H1 (cell line): ENCODE measurements at regions not wholly inside any gene's neighbourhood (a gene's known extent, or its start where the extent isn't known, plus 50 kb on each side); places are given as distances from the start of the nearest gene placed in this dataset.

Experiments
- CTCF ChIA-PET: fragments of 300-600 bp; sonication (Branson Sonifier 250); formaldehyde crosslinking; loops from one replicate; lab custom pipeline; 2021; ENCODE audit not compliant: partially characterized antibody; lab: Charles Lee
- POLR2A ChIA-PET: fragments of 300-600 bp; sonication (Branson Sonifier 250); formaldehyde crosslinking; loops from one replicate; lab custom pipeline; 2021; ENCODE audit warnings: inconsistent platforms; ENCODE audit not compliant: partially characterized antibody; lab: Charles Lee
- DNase-seq, 2 experiments: peaks; one replicate each; pipeline versions ENCODE4 v3.0.0 to v3.0.0-alpha.2; 2010 to 2022; ENCODE audit warnings: low spot score in 2 of 2, low read depth in 1 of 2, mixed read lengths in 1 of 2
- FAIRE-seq: peaks from 2 replicates; lab custom pipeline; 2011; peaks lifted over from hg19 to GRCh38; lab: Jason Lieb, UNC
- H2AFZ ChIP-seq: 2 replicates; pipeline ENCODE4 v1.8.1; 2012; ENCODE audit warnings: low read length, inconsistent platforms
- H2AK5ac ChIP-seq: 2 replicates; pipeline ENCODE4 v1.6.1; 2013; ENCODE audit warnings: low read depth, low read length
- H2BK120ac ChIP-seq: replicated peaks from 2 replicates; pipeline ENCODE3; 2013; ENCODE audit warnings: low read depth, low read length, inconsistent platforms
- H2BK12ac ChIP-seq: 2 replicates; pipeline ENCODE4 v1.6.1; 2013; ENCODE audit warnings: low read depth, low read length
- H2BK15ac ChIP-seq: 2 replicates; pipeline ENCODE4 v1.6.1; 2013; ENCODE audit warnings: low read length
- H2BK20ac ChIP-seq: 2 replicates; pipeline ENCODE4 v1.6.1; 2013; ENCODE audit warnings: low read length
- H2BK5ac ChIP-seq: 2 replicates; pipeline ENCODE4 v1.6.1; 2013; ENCODE audit warnings: low read depth, low read length
- H3K14ac ChIP-seq: 2 replicates; pipeline ENCODE4 v1.6.1; 2013; ENCODE audit warnings: inconsistent platforms; ENCODE audit not compliant: insufficient read length
- H3K18ac ChIP-seq: 2 replicates; pipeline ENCODE4 v1.6.1; 2013; ENCODE audit warnings: low read length; ENCODE audit errors: extremely low read depth
- H3K23ac ChIP-seq: 2 replicates; pipeline ENCODE4 v1.6.1; 2013; ENCODE audit warnings: inconsistent platforms; ENCODE audit not compliant: insufficient read length
- H3K23me2 ChIP-seq: 2 replicates; pipeline ENCODE4 v1.6.1; 2013; ENCODE audit warnings: low read depth, low read length
- H3K27ac ChIP-seq: 2 replicates; pipeline ENCODE4 v1.6.1; 2011; ENCODE audit warnings: low read depth, low read length, inconsistent platforms
- H3K27me3 ChIP-seq, 4 experiments: replicated peaks in 1 of 4; 1 replicate in 1 of 4; 2 replicates in 3 of 4; pipeline versions ENCODE4 v1.6.1 to v1.8.1; 2011 to 2013; ENCODE audit warnings: low read length in 3 of 4, mild to moderate bottlenecking in 3 of 4, inconsistent platforms in 2 of 4, mixed read lengths in 2 of 4, moderate library complexity in 1 of 4; ENCODE audit not compliant: control insufficient read depth in 3 of 4, insufficient read depth in 3 of 4; ENCODE audit errors: extremely low read depth in 1 of 4
- H3K36me3 ChIP-seq, 4 experiments: 2 replicates each; pipeline versions ENCODE4 v1.6.1 to v1.8.1; 2011 to 2013; ENCODE audit warnings: mild to moderate bottlenecking in 4 of 4, low read length in 3 of 4, moderate library complexity in 2 of 4, control low read depth in 1 of 4, inconsistent platforms in 1 of 4; ENCODE audit not compliant: insufficient read depth in 4 of 4, control insufficient read depth in 2 of 4
- H3K4ac ChIP-seq: replicated peaks from 2 replicates; pipeline ENCODE3; 2013; ENCODE audit warnings: low read length, low read depth, mixed read lengths, inconsistent platforms; ENCODE audit not compliant: insufficient read length
- H3K4me1 ChIP-seq, 4 experiments: replicated peaks in 1 of 4; 1 replicate in 1 of 4; 2 replicates in 3 of 4; pipeline versions ENCODE4 v1.6.1 to v1.8.1; 2011 to 2013; ENCODE audit warnings: low read length in 3 of 4, inconsistent platforms in 2 of 4, mixed read lengths in 1 of 4; ENCODE audit not compliant: insufficient read depth in 4 of 4, control insufficient read depth in 3 of 4
- H3K4me2 ChIP-seq, 2 experiments: 2 replicates each; pipeline versions ENCODE4 v1.6.1 to v1.8.1; 2011 to 2013; ENCODE audit warnings: low read depth in 2 of 2, low read length in 2 of 2, control low read depth in 1 of 2, inconsistent platforms in 1 of 2, mild to moderate bottlenecking in 1 of 2; ENCODE audit not compliant: insufficient read depth in 1 of 2
- H3K4me3 ChIP-seq, 4 experiments: fragments of 200-600, 300-600 bp in 1 of 4; sonication (generic), shearing (Covaris generic), sonication (Bioruptor Twin) in 1 of 4; 2 replicates each; pipeline versions ENCODE4 v1.5.1 to v1.8.1; 2011 to 2016; ENCODE audit warnings: low read length in 4 of 4, low read depth in 3 of 4, control low read depth in 2 of 4, inconsistent platforms in 2 of 4, mild to moderate bottlenecking in 2 of 4, mixed read lengths in 1 of 4, moderate library complexity in 1 of 4; ENCODE audit not compliant: insufficient read depth in 2 of 4; ENCODE audit errors: extremely low read depth in 1 of 4
- H3K56ac ChIP-seq: replicated peaks from 2 replicates; pipeline ENCODE3; 2013; ENCODE audit warnings: low read depth, mild to moderate bottlenecking, mixed read lengths, low read length, inconsistent platforms; ENCODE audit not compliant: insufficient read length
- H3K79me1 ChIP-seq: 2 replicates; pipeline ENCODE4 v1.6.1; 2013; ENCODE audit warnings: low read depth, low read length, control low read depth
- H3K79me2 ChIP-seq, 2 experiments: 2 replicates each; pipeline versions ENCODE4 v1.6.1 to v1.8.1; 2012 to 2013; ENCODE audit warnings: low read length in 2 of 2, mild to moderate bottlenecking in 2 of 2, inconsistent platforms in 1 of 2; ENCODE audit not compliant: insufficient read depth in 2 of 2, control insufficient read depth in 1 of 2
- H3K9ac ChIP-seq, 4 experiments: replicated peaks in 1 of 4; 1 replicate in 1 of 4; 2 replicates in 3 of 4; pipeline versions ENCODE4 v1.6.1 to v1.8.1; 2011 to 2013; ENCODE audit warnings: low read depth in 3 of 4, low read length in 3 of 4, control low read depth in 2 of 4, mild to moderate bottlenecking in 2 of 4, moderate library complexity in 2 of 4, inconsistent platforms in 1 of 4; ENCODE audit errors: extremely low read depth in 1 of 4
- H3K9me3 ChIP-seq, 2 experiments: 2 replicates each; pipeline versions ENCODE4 v1.6.1 to v1.8.1; 2012 to 2013; ENCODE audit warnings: mild to moderate bottlenecking in 2 of 2, moderate library complexity in 2 of 2, control low read depth in 1 of 2, inconsistent platforms in 1 of 2, low read depth in 1 of 2, low read length in 1 of 2, mixed read lengths in 1 of 2; ENCODE audit not compliant: insufficient read depth in 2 of 2
- H4K20me1 ChIP-seq, 2 experiments: replicated peaks in 1 of 2; 2 replicates each; pipeline versions ENCODE3 to v1.8.1; 2011 to 2013; ENCODE audit warnings: inconsistent platforms in 2 of 2, low read length in 2 of 2, mild to moderate bottlenecking in 1 of 2; ENCODE audit not compliant: insufficient read depth in 2 of 2, control insufficient read depth in 1 of 2
- H4K5ac ChIP-seq: 2 replicates; pipeline ENCODE4 v1.6.1; 2013; ENCODE audit warnings: low read length, low read depth, mixed read lengths, inconsistent platforms; ENCODE audit not compliant: insufficient read length
- H4K8ac ChIP-seq: 2 replicates; pipeline ENCODE4 v1.8.0; 2013; ENCODE audit warnings: mild to moderate bottlenecking, moderate library complexity, low read length, inconsistent platforms; ENCODE audit not compliant: insufficient read depth; ENCODE audit errors: extremely low read depth
- H4K91ac ChIP-seq: replicated peaks from 2 replicates; pipeline ENCODE3; 2013; ENCODE audit warnings: low read length, mixed read lengths, inconsistent platforms; ENCODE audit not compliant: insufficient read length
- ASH2L ChIP-seq: fragments of 200-600, 300-600 bp; sonication (generic); IDR thresholded peaks from one replicate; pipeline ENCODE4 v1.7.1; 2017; ENCODE audit warnings: low read length
- BRCA1 ChIP-seq: IDR thresholded peaks from 2 replicates; pipeline ENCODE4 v1.6.1; 2012; ENCODE audit warnings: low read depth, low read length, improper control_type of control experiment
- CHD1 ChIP-seq: IDR thresholded peaks from 2 replicates; pipeline ENCODE4 v1.6.1; 2012; ENCODE audit warnings: low read depth, low read length, improper control_type of control experiment
- CTCF ChIP-seq, 3 experiments: IDR thresholded peaks; 1 replicate in 2 of 3; 2 replicates in 1 of 3; pipeline versions ENCODE4 v1.5.1 to v1.6.1; 2011; ENCODE audit warnings: low read length in 3 of 3, mild to moderate bottlenecking in 3 of 3, inconsistent platforms in 2 of 3, low read depth in 1 of 3, moderate library complexity in 1 of 3; ENCODE audit not compliant: insufficient read depth in 1 of 3; ENCODE audit errors: control extremely low read depth in 1 of 3
- EZH2 ChIP-seq: fragments of 200-600 bp; sonication (generic); IDR thresholded peaks from 2 replicates; pipeline ENCODE4 v1.7.1; 2012; ENCODE audit warnings: low read depth, mild to moderate bottlenecking, moderate library complexity, low read length, inconsistent platforms; ENCODE audit not compliant: severe bottlenecking
- KDM1A ChIP-seq: fragments of 200-600, 300-600 bp; sonication (generic); IDR thresholded peaks from 2 replicates; pipeline ENCODE4 v1.7.1; 2016; ENCODE audit warnings: mild to moderate bottlenecking, low read length, borderline replicate concordance
- POU5F1 ChIP-seq: IDR thresholded peaks from 2 replicates; pipeline ENCODE4 v1.6.1; 2011; ENCODE audit warnings: low read depth, mild to moderate bottlenecking, low read length, moderate library complexity
- RAD21 ChIP-seq, 2 experiments: IDR thresholded peaks in 1 of 2; conservative IDR thresholded peaks in 1 of 2; 2 replicates each; pipeline ENCODE4 v1.6.1; 2011; ENCODE audit warnings: low read depth in 2 of 2, low read length in 2 of 2, improper control_type of control experiment in 1 of 2, inconsistent platforms in 1 of 2, mild to moderate bottlenecking in 1 of 2, moderate library complexity in 1 of 2
- RNF2 ChIP-seq: fragments of 200-900, 300-1000 bp; sonication (generic); IDR thresholded peaks from 2 replicates; pipeline ENCODE4 v1.7.1; 2016; ENCODE audit warnings: borderline replicate concordance, low read depth, mild to moderate bottlenecking, antibody characterized with exemption, low read length; ENCODE audit not compliant: poor library complexity, severe bottlenecking; ENCODE audit errors: missing control alignments
- SP4 ChIP-seq: IDR thresholded peaks from 2 replicates; pipeline ENCODE4 v1.6.1; 2012; ENCODE audit warnings: low read length, inconsistent platforms
- TEAD4 ChIP-seq: IDR thresholded peaks from 2 replicates; pipeline ENCODE4 v1.6.1; 2012; ENCODE audit warnings: low read depth, low read length, inconsistent platforms, mixed read lengths
- WGBS, 2 experiments: shearing (Covaris generic) in 1 of 2; methylation state at CpG; one replicate each; pipeline versions ENCODE4 v1.1.6 to v1.1.7; 2013 to 2015; ENCODE audit warnings: low lambda C conversion rate in 2 of 2, mixed read lengths in 2 of 2, inconsistent platforms in 1 of 2, low coverage in 1 of 2, missing lambda C conversion rate in 1 of 2; ENCODE audit not compliant: insufficient replicate concordance in 2 of 2, insufficient coverage in 1 of 2, insufficient read length in 1 of 2; ENCODE audit errors: extremely low coverage in 1 of 2, missing lambda C conversion rate in 1 of 2; 5-methylcytosine and 5-hydroxymethylcytosine counted together

DNA sequence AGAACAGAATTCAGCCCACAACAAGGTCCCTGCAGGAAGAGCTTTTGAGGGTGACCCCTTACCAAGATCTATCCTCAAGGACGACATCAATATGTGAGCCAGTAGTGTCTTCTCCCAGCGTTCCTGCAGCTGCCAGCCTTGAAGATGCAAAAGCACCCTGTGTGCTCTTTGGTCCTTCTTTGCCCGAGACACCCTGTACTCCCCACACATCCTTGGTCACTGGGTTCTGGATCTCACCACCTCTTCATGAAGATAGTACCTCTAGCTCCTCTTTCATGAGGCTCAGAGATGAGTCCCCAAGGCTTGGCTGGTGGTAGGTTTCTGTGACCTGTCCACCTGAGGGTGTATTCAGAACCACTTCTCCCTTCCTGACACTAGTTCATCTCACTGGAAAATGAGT, 259.6 kb upstream of the FOXQ1 start:
- Histone ChIP-seq H4K20me1 (peaks cover 0 to 2% of the 10 kb centered on the region in 2 experiments), H3K4me1 (no peaks in the 10 kb centered on the region), H3K4me2 (no peak overlapping the region), H2BK20ac (no peak overlapping the region), H3K4ac (no peak overlapping the region), H3K23me2 (0 out of 2 replicates have a peak, but pooled peaks cover 4% of the 10 kb centered on the region), H3K23ac (no peak overlapping the region), H3K4me3 (no peak overlapping the region), H4K91ac (no peak overlapping the region), H4K5ac (no peak overlapping the region), H2BK5ac (no peak overlapping the region), H3K14ac (no peak overlapping the region), H3K27ac (no peak overlapping the region), H2AFZ (no peak overlapping the region), H2BK120ac (no peak overlapping the region), H3K18ac (no peak overlapping the region), H2BK15ac (no peak overlapping the region), H2AK5ac (no peak overlapping the region), H3K36me3 (no peaks in the 10 kb centered on the region), H3K9me3 (no peaks in the 10 kb centered on the region; a peak in 1 of 4 replicates), H3K9ac (no peak overlapping the region), H2BK12ac (no peak overlapping the region), H3K56ac (no peak overlapping the region), H4K8ac (no peak overlapping the region), H3K79me2 (peaks cover 0 to 3% of the 10 kb centered on the region in 2 experiments; a peak in 1 of 4 replicates), H3K79me1 (no peaks in the 10 kb centered on the region), H3K27me3 (no peaks in the 10 kb centered on the region)
- POLR2A ChIA-PET: interaction anchor here (1.0 kb wide), 1 partner anchor 21 kb away, joined by 3 read pairs; no protein-coding TSS in a partner anchor
- DNase-seq (no peak), FAIRE-seq (no peak)
- CTCF ChIA-PET: no interaction called here
- WGBS, 2 experiments: 86% methylated on average over 3 of the region's 3 CpGs; no CpG with 5 or more reads in 1 of the 2 experiments
- TF ChIP-seq ASH2L: no peak
- no peak for TF ChIP-seq RNF2
- no peak for TF ChIP-seq EZH2
- TF ChIP-seq POU5F1: no peak
- no peak for TF ChIP-seq CTCF (IDR thresholded peaks at IDR 0.05; ENCODE audit: control extremely low read depth in 1 of 3, insufficient read depth in 1 of 3, low read depth in 1 of 3, low read length in 3 of 3)
- no peak for TF ChIP-seq CHD1
- no peak for TF ChIP-seq SP4
- no peak for TF ChIP-seq KDM1A
- TF ChIP-seq BRCA1: no peak
- TF ChIP-seq RAD21 (IDR thresholded peaks at IDR 0.05 in 1 of 2, conservative IDR thresholded peaks at IDR 0.05 in 1 of 2; ENCODE audit: low read depth in 2 of 2, low read length in 2 of 2): no peak
- no peak for TF ChIP-seq TEAD4
